Activated effector memory CD4-positive, alpha-beta T cell treated with Interleukin-2 at 50 U/mL for 16 hours (primary cell): ENCODE measurements at regions not wholly inside any gene's neighbourhood (a gene's known extent, or its start where the extent isn't known, plus 50 kb on each side); places are given as distances from the start of the nearest gene placed in this dataset.

Source experiments
- DNase-seq: peaks from one replicate; pipeline ENCODE4 v3.0.0-alpha.2; 2020

GRCh38 chr20:52542131-52542530 lies 350.6 kb upstream of the ZFP64 start:
- DNase-seq, result no peak

- no peak for DNase-seq
These were observed 348.9 kb upstream of the ZFP64 start for GRCh38 chr20:52540509-52540908.

DNA sequence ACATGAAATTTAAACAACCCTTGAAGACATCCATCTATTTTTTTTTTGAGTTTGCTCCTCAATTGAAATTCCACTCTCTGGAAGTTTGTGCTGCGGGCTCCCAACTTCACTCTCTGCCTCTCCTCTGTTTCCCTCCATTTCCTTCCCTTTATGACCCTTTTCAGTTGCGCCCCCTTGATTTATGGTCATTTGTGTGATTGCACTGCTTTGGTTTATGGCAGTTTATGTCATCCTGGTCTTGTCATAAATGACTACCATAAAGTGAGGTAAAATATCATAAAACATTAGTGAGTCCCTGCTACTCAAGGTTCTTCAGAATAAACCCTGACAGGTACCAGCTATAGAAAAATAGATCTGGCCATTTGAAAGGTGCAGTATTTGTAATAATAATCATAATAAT lies 348.3 kb upstream of the ZFP64 start:
- DNase-seq, result no peak

- DNase-seq, result no peak
These were observed 345.3 kb upstream of the ZFP64 start for GRCh38 chr20:52536841-52537400.

DNA sequence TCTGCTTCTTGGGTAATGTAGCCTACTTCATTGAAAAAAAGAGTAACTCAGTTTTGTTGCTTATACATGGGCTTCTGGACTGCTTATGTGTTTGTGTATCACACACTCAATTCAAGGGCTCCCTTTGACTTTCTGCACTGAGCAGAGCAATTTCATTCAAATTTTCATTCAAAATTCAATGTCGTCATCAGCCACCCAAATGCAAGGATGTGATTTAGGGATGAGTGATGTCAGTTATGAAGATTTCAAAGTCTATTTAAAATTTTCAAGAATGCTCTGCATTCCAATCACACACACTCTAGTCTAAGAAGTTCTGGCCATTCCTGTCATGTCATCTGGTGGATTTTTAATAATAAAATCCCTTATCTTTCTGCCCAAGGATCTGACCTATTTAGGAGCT lies 344.5 kb upstream of the ZFP64 start:
- DNase-seq, result no peak

GRCh38 chr20:52534616-52535015 lies 343.0 kb upstream of the ZFP64 start:
- DNase-seq, result no peak

DNA sequence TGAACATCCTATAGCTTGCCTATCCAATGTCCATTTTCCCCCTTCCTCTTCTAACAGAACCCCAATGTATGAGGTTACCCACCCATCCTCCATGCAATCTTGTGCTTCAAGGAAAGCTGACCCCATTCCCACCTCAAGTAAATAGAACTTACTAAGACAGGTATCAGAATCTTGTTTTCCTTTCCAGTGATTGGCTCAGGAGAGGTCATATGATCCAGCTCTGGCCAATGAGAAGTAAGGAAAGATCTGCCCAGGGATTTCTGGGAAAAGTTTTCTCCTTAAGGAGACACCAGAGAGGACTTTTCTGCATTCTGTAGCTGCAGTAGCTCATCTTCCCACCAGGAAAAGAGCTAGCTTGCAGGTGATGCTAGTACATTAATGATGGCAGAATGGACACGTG lies 341.8 kb upstream of the ZFP64 start:
- no peak for DNase-seq

DNA sequence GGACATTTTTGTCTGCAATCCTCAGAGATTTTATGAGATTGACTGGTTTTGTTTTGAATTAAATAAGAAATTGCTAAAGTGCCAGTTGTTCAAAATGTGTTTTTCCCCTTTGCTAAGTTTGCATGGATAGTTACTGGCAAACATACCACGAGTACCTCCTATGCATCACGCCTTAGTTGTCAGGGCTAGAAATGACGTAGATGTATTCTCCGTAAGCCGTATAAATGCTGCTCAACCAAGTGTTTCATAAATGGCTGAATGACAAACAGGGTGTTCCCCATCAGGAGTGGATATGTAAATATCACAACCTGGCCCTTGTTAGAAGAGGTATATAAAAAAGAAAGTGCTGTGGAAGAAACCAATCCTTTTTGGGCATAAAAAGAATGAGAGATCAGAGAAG lies 341.1 kb upstream of the ZFP64 start:
- no peak for DNase-seq

GRCh38 chr20:52530571-52530970 lies 339.0 kb upstream of the ZFP64 start:
- DNase-seq, result no peak

GRCh38 chr20:52529826-52530225 lies 338.2 kb upstream of the ZFP64 start:
- DNase-seq, result no peak

DNA sequence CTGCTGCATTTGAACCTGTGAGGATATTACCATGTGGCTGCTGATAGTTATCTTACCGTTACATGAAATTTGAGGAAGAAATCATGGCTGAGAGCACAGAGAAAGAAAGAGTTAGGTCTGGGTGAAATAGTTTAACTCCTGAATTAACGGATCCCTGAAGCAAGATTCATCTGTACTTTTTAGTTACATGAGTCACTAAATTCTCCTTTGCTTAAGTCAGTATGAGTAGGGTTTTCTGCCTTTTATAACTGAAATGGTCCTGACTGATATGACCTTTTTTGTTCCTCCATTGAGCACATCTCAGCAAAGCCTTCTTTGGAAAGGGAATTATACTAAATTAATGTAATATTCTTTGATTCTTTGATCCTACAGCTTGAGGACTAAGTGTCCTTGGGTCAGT lies 333.3 kb upstream of the ZFP64 start:
- no peak for DNase-seq

DNA sequence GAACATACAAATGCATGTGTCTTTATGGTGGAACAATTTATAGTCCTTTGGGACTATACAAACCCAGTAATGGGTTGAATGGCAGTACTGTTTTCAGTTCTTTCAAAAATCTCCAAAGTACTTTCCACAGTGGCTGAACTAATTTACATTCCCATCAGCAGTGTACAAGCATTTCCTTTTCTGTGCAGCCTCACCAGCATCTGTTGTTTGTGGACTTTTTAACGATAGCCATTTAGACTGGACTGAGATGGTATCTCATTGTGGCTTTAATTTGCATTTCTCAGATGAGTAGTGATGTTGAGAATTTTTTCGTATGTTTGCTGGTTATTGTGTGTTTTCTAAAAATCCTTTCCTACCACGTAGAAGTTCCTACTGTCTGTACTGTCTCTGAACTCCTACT lies 327.2 kb upstream of the ZFP64 start:
- DNase-seq, result no peak

- DNase-seq, result no peak
These were observed 324.3 kb upstream of the ZFP64 start for GRCh38 chr20:52515877-52516276.

DNA sequence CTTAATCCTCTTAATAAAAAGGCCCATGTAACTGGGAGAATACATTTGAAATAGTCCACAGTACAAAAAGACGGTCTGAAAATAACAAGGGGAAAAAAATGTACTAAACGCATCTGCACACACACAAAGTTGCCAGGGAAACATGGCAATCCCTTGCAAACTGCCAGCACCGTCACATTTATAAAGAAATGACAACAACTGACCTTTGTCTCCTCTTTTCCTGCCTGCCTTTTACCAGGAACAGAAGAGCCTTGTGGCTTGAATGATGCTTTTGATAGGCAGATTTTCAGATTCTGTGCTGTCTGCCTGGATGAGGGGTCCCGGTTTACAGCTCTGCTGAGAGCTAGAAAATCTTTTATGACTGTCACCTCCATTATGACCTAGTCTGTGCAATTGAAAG lies 308.6 kb upstream of the ZFP64 start:
- no peak for DNase-seq

DNA sequence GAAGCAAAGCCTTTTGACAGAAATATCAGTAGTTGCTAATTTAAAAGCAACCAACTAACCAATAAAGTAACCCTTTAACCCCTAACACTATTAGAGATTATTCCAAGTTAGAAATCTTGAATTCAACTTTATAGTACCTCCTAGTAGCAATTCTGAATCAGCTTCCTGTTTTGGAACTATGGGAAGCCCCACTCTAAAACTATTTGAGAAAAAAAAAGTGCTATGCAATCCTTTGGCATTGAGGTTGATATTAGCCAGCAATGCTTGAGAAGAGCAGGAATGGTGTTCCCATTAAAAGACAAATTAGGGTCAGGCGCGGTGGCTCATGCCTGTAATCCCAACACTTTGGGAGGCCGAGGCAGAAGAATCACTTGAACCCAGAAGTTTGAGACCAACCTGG lies 306.2 kb upstream of the ZFP64 start:
- no peak for DNase-seq

- DNase-seq, result no peak
These were observed 304.6 kb upstream of the ZFP64 start for GRCh38 chr20:52496191-52496590.

- no peak for DNase-seq
These were observed 302.7 kb upstream of the ZFP64 start for GRCh38 chr20:52494244-52494643.

GRCh38 chr20:52493171-52493721 lies 301.7 kb upstream of the ZFP64 start:
- DNase-seq, result no peak

DNA sequence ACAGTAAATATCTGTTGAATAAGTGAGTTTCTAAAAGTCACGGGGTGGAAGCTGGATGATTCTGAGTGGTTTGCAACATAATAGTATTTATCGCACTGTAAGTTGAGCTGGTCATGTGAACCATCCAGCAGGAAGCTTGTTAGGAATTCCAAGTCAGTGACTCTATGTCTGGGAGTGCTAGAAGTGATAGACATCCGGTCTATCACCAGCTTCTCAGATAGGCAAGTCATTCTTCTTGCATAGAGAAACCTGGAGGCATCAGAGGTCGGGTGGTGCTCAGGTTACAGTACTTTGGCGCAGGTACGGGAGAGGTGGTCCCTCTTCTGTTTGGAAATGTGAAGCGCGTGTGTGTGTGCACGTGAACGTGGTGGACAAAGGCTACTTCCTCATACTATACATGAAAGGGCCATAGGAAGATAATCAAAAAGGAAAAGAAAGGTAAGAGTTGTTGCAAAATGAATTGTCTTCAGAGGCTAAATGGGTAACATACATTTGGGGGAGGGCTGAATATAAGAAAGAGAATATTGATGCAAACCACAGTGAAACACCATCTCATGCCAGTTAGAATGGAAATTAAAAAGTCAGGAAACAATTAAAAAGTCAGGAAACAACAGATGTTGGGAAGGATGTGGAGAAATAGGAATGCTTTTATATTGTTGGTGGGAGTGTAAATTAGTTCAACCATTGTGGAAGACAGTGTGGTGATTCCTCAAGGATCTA lies 299.3 kb upstream of the ZFP64 start:
- no peak for DNase-seq

- no peak for DNase-seq
These were observed 292.9 kb upstream of the ZFP64 start for GRCh38 chr20:52484438-52484837.

- no peak for DNase-seq
These were observed 291.8 kb upstream of the ZFP64 start for GRCh38 chr20:52483382-52483781.

GRCh38 chr20:52482044-52482443 lies 290.5 kb upstream of the ZFP64 start:
- DNase-seq, result no peak

DNA sequence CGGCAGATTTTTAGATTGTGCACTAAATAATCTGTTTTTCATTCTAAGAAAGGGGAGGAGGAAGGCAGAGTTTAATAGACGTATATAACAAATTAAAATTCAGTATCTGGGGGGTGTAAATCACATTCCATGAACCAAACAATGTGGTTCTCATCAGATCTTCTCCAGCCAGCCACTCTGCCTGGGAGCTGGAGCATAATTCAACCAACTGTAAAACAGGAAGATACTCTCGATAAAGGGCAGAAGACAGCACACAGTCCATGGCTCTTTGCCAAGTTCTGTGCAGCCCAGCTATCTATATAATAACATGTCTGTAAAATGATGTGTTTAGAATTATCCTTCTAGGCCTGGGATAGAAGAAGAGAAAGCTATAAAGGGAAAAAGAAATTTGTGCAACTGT lies 289.9 kb upstream of the ZFP64 start:
- no peak for DNase-seq

- DNase-seq, result no peak
These were observed 284.6 kb upstream of the ZFP64 start for GRCh38 chr20:52476074-52476750.
